NCI-H2227 treated with DMSO at 0.1 percent for 48 hours (cell line): ENCODE measurements at regions not wholly inside any gene's neighbourhood (a gene's known extent, or its start where the extent isn't known, plus 50 kb on each side); places are given as distances from the start of the nearest gene placed in this dataset.

ENCODE experiments used
- DNase-seq: peaks from one replicate; lab custom pipeline; 2025; lab: John Stamatoyannopoulos, UW

- DNase-seq: no peak
Observed at GRCh38 chr14:62143245-62143644, 381.0 kb downstream of the SNAPC1 start.

GRCh38 chr14:62144863-62145262, 382.6 kb downstream of the SNAPC1 start:
- DNase-seq: no peak

GRCh38 chr14:62146030-62146429, 383.8 kb downstream of the SNAPC1 start:
- DNase-seq: no peak

- no peak for DNase-seq
Observed at GRCh38 chr14:62156052-62156451, 393.8 kb downstream of the SNAPC1 start.

- no peak for DNase-seq
Observed at GRCh38 chr14:62158779-62159178, 396.6 kb downstream of the SNAPC1 start.

GRCh38 chr14:62159314-62159713, 397.1 kb downstream of the SNAPC1 start:
- DNase-seq: no peak

- DNase-seq: peak; percentile 38
Observed at GRCh38 chr14:62162998-62163589, 400.9 kb downstream of the SNAPC1 start.

GRCh38 chr14:62168564-62169155, 406.4 kb downstream of the SNAPC1 start:
- DNase-seq: no peak

- DNase-seq: peak; percentile 33
Observed at GRCh38 chr14:62179367-62180018, 417.3 kb downstream of the SNAPC1 start.

- no peak for DNase-seq
Observed at GRCh38 chr14:62181591-62181990, 419.4 kb downstream of the SNAPC1 start.

- DNase-seq: no peak
Observed at GRCh38 chr14:62185078-62185477, 422.9 kb downstream of the SNAPC1 start.

GRCh38 chr14:62187265-62187664, 425.0 kb downstream of the SNAPC1 start:
- no peak for DNase-seq

- DNase-seq: no peak
Observed at GRCh38 chr14:62189698-62190097, 427.5 kb downstream of the SNAPC1 start.

GRCh38 chr14:62206456-62206855, 444.2 kb downstream of the SNAPC1 start:
- no peak for DNase-seq

- no peak for DNase-seq
Observed at GRCh38 chr14:62209287-62209899, 447.2 kb downstream of the SNAPC1 start.

- no peak for DNase-seq
Observed at GRCh38 chr14:62213516-62213915, 451.3 kb downstream of the SNAPC1 start.

GRCh38 chr14:62216121-62216520, 453.9 kb downstream of the SNAPC1 start:
- no peak for DNase-seq

GRCh38 chr14:62234849-62235248, 472.6 kb downstream of the SNAPC1 start:
- DNase-seq: no peak

- no peak for DNase-seq
Observed at GRCh38 chr14:62244221-62244620, 482.0 kb downstream of the SNAPC1 start.

- DNase-seq: no peak
Observed at GRCh38 chr14:62247266-62247665, 485.0 kb downstream of the SNAPC1 start.

- no peak for DNase-seq
Observed at GRCh38 chr14:62251237-62251636, 489.0 kb downstream of the SNAPC1 start.

GRCh38 chr14:62253171-62253570, 491.0 kb downstream of the SNAPC1 start:
- no peak for DNase-seq

GRCh38 chr14:62253911-62254310, 491.7 kb downstream of the SNAPC1 start:
- no peak for DNase-seq
